HEK293 (cell line): ENCODE measurements at regions not wholly inside any gene's neighbourhood (a gene's known extent, or its start where the extent isn't known, plus 50 kb on each side); places are given as distances from the start of the nearest gene placed in this dataset.

ENCODE experiments used
- ZNF214 ChIP-seq: fragments of 450-650 bp; formaldehyde crosslinking; IDR thresholded peaks from 2 replicates; pipeline ENCODE4 v1.5.1; 2017; ENCODE audit warnings: missing biosample characterization, mild to moderate bottlenecking, missing genetic modification characterization, borderline replicate concordance
- ZNF311 ChIP-seq: fragments of 450-650 bp; formaldehyde crosslinking; IDR thresholded peaks from 2 replicates; pipeline ENCODE4 v1.5.1; 2017; ENCODE audit warnings: missing biosample characterization, missing genetic modification characterization, borderline replicate concordance
- ZNF473 ChIP-seq: fragments of 450-650 bp; formaldehyde crosslinking; IDR thresholded peaks from 2 replicates; pipeline ENCODE4 v1.5.1; 2017; ENCODE audit warnings: missing biosample characterization, missing genetic modification characterization
- ZSCAN30 ChIP-seq: fragments of 450-650 bp; IDR thresholded peaks from 2 replicates; pipeline ENCODE4 v1.5.1; 2018; ENCODE audit warnings: missing biosample characterization, mild to moderate bottlenecking, missing genetic modification characterization, moderate library complexity
- TF ChIP-seq, protein P1 (sequence below): fragments of 450-650 bp; formaldehyde crosslinking; IDR thresholded peaks from 2 replicates; pipeline ENCODE4 v1.5.1; 2016; ENCODE audit warnings: missing biosample characterization, missing genetic modification characterization
- TF ChIP-seq, protein P2 (sequence below): fragments of 450-650 bp; formaldehyde crosslinking; IDR thresholded peaks from 2 replicates; pipeline ENCODE4 v1.5.1; 2016; ENCODE audit warnings: missing biosample characterization, missing genetic modification characterization

GRCh38 chr15:94119923-94120775, 111.2 kb upstream of the MCTP2 start:
- no peak for TF ChIP-seq ZNF311 (tag by site-specific recombination)
- TF ChIP-seq, protein P1, sequence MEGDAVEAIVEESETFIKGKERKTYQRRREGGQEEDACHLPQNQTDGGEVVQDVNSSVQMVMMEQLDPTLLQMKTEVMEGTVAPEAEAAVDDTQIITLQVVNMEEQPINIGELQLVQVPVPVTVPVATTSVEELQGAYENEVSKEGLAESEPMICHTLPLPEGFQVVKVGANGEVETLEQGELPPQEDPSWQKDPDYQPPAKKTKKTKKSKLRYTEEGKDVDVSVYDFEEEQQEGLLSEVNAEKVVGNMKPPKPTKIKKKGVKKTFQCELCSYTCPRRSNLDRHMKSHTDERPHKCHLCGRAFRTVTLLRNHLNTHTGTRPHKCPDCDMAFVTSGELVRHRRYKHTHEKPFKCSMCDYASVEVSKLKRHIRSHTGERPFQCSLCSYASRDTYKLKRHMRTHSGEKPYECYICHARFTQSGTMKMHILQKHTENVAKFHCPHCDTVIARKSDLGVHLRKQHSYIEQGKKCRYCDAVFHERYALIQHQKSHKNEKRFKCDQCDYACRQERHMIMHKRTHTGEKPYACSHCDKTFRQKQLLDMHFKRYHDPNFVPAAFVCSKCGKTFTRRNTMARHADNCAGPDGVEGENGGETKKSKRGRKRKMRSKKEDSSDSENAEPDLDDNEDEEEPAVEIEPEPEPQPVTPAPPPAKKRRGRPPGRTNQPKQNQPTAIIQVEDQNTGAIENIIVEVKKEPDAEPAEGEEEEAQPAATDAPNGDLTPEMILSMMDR, result peak; percentile 91
- no peak for TF ChIP-seq ZSCAN30 (tag by site-specific recombination)
- no peak for TF ChIP-seq ZNF214 (tag by site-specific recombination)
- TF ChIP-seq ZNF473 (tag by site-specific recombination), result no peak
- TF ChIP-seq, protein P2, sequence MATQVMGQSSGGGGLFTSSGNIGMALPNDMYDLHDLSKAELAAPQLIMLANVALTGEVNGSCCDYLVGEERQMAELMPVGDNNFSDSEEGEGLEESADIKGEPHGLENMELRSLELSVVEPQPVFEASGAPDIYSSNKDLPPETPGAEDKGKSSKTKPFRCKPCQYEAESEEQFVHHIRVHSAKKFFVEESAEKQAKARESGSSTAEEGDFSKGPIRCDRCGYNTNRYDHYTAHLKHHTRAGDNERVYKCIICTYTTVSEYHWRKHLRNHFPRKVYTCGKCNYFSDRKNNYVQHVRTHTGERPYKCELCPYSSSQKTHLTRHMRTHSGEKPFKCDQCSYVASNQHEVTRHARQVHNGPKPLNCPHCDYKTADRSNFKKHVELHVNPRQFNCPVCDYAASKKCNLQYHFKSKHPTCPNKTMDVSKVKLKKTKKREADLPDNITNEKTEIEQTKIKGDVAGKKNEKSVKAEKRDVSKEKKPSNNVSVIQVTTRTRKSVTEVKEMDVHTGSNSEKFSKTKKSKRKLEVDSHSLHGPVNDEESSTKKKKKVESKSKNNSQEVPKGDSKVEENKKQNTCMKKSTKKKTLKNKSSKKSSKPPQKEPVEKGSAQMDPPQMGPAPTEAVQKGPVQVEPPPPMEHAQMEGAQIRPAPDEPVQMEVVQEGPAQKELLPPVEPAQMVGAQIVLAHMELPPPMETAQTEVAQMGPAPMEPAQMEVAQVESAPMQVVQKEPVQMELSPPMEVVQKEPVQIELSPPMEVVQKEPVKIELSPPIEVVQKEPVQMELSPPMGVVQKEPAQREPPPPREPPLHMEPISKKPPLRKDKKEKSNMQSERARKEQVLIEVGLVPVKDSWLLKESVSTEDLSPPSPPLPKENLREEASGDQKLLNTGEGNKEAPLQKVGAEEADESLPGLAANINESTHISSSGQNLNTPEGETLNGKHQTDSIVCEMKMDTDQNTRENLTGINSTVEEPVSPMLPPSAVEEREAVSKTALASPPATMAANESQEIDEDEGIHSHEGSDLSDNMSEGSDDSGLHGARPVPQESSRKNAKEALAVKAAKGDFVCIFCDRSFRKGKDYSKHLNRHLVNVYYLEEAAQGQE (tag by site-specific recombination), result no peak
